AG09309 (cell line): ENCODE measurements at regions not wholly inside any gene's neighbourhood (a gene's known extent, or its start where the extent isn't known, plus 50 kb on each side); places are given as distances from the start of the nearest gene placed in this dataset.

ENCODE experiments used
- DNase-seq: peaks from one replicate; pipeline ENCODE4 v3.0.0-alpha.2; 2010; ENCODE audit warnings: low read depth
- H3K4me3 ChIP-seq: 2 replicates; pipeline ENCODE4 v1.5.1; 2011; ENCODE audit warnings: mild to moderate bottlenecking, low read depth, low read length, moderate library complexity; ENCODE audit not compliant: control insufficient read depth
- TF ChIP-seq, protein P1 (sequence below): IDR thresholded peaks from 2 replicates; pipeline ENCODE4 v1.5.1; 2011; ENCODE audit warnings: mild to moderate bottlenecking, low read depth, low read length, inconsistent platforms; ENCODE audit not compliant: insufficient read depth, control insufficient read depth; ENCODE audit errors: missing control alignments

DNA sequence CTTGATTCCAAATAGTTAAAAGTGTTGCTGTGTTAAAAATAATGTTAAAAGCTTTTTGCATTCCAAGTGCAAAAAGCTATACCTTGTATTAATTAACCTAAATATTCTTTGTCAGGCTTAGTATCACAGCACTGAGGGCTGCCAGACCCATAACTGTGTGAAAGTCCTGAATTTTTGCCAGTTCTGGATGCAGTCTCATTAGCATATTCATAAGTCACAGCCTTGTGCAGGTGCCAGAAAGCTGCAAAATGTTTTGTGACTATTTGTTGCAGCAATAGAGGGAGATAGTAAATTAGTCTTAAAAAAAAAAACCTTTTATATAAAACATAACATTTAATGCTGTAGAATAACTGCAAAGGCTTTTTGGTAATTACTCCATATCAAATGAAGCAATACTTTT is 56.6 kb downstream of the SLITRK1 start:
- no peak for DNase-seq

GRCh38 chr13:83824560-83824959 is 57.7 kb downstream of the SLITRK1 start:
- TF ChIP-seq, protein P1, sequence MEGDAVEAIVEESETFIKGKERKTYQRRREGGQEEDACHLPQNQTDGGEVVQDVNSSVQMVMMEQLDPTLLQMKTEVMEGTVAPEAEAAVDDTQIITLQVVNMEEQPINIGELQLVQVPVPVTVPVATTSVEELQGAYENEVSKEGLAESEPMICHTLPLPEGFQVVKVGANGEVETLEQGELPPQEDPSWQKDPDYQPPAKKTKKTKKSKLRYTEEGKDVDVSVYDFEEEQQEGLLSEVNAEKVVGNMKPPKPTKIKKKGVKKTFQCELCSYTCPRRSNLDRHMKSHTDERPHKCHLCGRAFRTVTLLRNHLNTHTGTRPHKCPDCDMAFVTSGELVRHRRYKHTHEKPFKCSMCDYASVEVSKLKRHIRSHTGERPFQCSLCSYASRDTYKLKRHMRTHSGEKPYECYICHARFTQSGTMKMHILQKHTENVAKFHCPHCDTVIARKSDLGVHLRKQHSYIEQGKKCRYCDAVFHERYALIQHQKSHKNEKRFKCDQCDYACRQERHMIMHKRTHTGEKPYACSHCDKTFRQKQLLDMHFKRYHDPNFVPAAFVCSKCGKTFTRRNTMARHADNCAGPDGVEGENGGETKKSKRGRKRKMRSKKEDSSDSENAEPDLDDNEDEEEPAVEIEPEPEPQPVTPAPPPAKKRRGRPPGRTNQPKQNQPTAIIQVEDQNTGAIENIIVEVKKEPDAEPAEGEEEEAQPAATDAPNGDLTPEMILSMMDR = no peak
- DNase-seq = no peak
- H3K4me3 ChIP-seq = no peak overlapping the region

More for the DNA sequence above, 56.6 kb downstream of the SLITRK1 start:
- TF ChIP-seq, protein P1 = no peak
- H3K4me3 ChIP-seq = no peak overlapping the region

DNA sequence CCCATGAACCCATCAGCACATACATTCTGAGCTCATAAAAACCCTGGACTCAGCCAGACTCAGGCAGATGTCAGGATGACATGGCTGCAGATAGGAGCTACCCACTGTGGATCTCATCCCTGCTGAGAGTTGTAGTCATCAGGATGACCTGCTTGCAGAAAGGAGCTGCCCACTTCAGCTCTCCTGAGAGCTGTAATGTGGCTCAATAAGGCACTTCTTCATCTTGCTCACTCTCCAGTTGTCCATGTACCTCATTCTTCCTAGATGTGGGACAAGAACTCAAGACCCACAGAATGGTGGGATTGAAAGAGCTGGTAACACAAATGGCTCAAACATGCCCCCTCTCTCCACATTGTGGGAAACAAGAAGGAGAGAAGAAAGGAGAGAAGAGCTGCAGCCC is 58.2 kb downstream of the SLITRK1 start:
- DNase-seq = no peak
- TF ChIP-seq, protein P1 = no peak

GRCh38 chr13:83819611-83820010 is 62.7 kb downstream of the SLITRK1 start:
- H3K4me3 ChIP-seq = no peak overlapping the region
- TF ChIP-seq, protein P1 = no peak
- DNase-seq = peak; percentile 16

More for the DNA sequence above, 58.2 kb downstream of the SLITRK1 start:
- H3K4me3 ChIP-seq = no peak overlapping the region

DNA sequence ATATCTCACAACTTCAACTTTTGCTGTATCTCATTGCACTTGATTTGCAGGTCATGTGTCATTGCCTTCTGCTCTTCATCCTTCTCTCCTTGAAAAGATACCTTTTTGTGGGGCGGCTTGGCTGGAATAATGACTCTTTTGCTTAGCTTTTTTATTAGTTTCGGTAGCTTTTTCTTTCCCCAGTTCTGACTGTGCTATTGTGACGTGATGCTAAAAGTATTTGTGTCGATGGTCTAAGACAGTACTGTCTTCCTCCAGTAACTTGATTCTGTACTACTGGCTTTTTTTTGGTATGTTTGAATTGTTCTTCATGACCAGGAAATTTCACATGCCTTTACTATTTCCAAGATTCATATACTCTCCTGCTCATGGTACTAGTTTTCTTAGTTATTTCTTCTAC is 63.1 kb downstream of the SLITRK1 start:
- TF ChIP-seq, protein P1 = no peak
- DNase-seq = peak; percentile 47
- H3K4me3 ChIP-seq = no peak overlapping the region

GRCh38 chr13:83816081-83816480 is 66.2 kb downstream of the SLITRK1 start:
- TF ChIP-seq, protein P1 = no peak
- H3K4me3 ChIP-seq = no peak overlapping the region
- no peak for DNase-seq

DNA sequence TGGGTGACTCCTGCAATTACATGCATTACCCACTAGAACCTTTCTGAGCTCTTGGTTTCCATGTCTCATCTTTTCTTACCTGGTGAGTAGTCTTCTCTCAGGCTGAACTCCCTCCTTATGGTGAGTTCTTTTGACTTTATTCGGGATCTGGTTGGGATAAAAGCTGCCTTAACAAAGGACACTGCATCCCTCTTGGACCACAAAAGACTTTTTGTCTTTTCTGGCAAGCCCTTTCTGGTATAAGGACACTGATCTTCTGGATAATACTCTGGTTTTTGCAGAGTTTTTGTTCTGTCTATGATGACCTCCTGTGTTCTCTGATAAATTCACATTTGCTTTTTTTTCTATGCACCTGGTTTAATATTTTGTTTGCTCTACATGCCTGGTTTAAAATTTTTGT is 66.7 kb downstream of the SLITRK1 start:
- H3K4me3 ChIP-seq = no peak overlapping the region
- TF ChIP-seq, protein P1 = no peak
- no peak for DNase-seq
